GM23338 (cell line): ENCODE measurements at regions not wholly inside any gene's neighbourhood (a gene's known extent, or its start where the extent isn't known, plus 50 kb on each side); places are given as distances from the start of the nearest gene placed in this dataset.

Source experiments
- ATAC-seq: fragments of 200-7000 bp; cut with Tn5 transposase; 3 replicates; pipeline ENCODE4 v1.9.1; 2020
- DNase-seq: peaks from one replicate; pipeline ENCODE4 v3.0.0-alpha.2; 2015; ENCODE audit warnings: low spot score
- H2AFZ ChIP-seq: fragments of 200-600 bp; sonication (generic); 2 replicates; pipeline ENCODE4 v1.8.0; 2016; ENCODE audit warnings: antibody characterized with exemption, mild to moderate bottlenecking, moderate library complexity
- H3F3A ChIP-seq: fragments of 200-600 bp; sonication (generic); replicated peaks from 2 replicates; pipeline ENCODE4 v1.8.0; 2017; ENCODE audit warnings: antibody characterized with exemption, mixed run types, low read depth
- H3K27ac ChIP-seq: fragments of 200-600 bp; sonication (generic); 2 replicates; pipeline ENCODE4 v1.6.1; 2016; ENCODE audit warnings: low read depth
- H3K27me3 ChIP-seq: fragments of 200-600 bp; sonication (generic); 2 replicates; pipeline ENCODE4 v1.8.0; 2016; ENCODE audit warnings: mild to moderate bottlenecking, mixed run types, moderate library complexity; ENCODE audit not compliant: insufficient read depth
- H3K36me3 ChIP-seq: fragments of 200-600 bp; sonication (generic); 2 replicates; pipeline ENCODE4 v1.8.0; 2016; ENCODE audit warnings: mild to moderate bottlenecking; ENCODE audit not compliant: insufficient read depth
- H3K4me1 ChIP-seq: fragments of 200-600 bp; sonication (generic); 2 replicates; pipeline ENCODE4 v1.8.0; 2016; ENCODE audit warnings: mild to moderate bottlenecking, moderate library complexity; ENCODE audit not compliant: insufficient read depth
- H3K4me2 ChIP-seq: fragments of 200-600 bp; sonication (generic); 2 replicates; pipeline ENCODE4 v1.7.1; 2017; ENCODE audit warnings: mixed run types
- H3K4me3 ChIP-seq: fragments of 200-600 bp; sonication (generic); 2 replicates; pipeline ENCODE4 v1.6.1; 2016; ENCODE audit warnings: mixed run types
- H3K79me2 ChIP-seq: fragments of 200-600 bp; sonication (generic); replicated peaks from 2 replicates; pipeline ENCODE4 v1.8.0; 2017; ENCODE audit warnings: mild to moderate bottlenecking; ENCODE audit not compliant: insufficient read depth
- H3K9me2 ChIP-seq: fragments of 200-600 bp; sonication (generic); 2 replicates; pipeline ENCODE4 v1.8.0; 2017; ENCODE audit not compliant: insufficient read depth
- H4K20me1 ChIP-seq: fragments of 200-600 bp; sonication (generic); replicated peaks from 2 replicates; pipeline ENCODE4 v1.8.0; 2017; ENCODE audit warnings: mild to moderate bottlenecking; ENCODE audit not compliant: insufficient read depth
- H3K27ac Mint-ChIP-seq: 2 replicates; pipeline ENCODE4 v1.8.0; 2020; ENCODE audit warnings: inconsistent platforms, mild to moderate bottlenecking, moderate library complexity, mixed read lengths
- H3K27me3 Mint-ChIP-seq: 3 replicates; pipeline ENCODE4 v1.8.0; 2022; ENCODE audit warnings: low read depth, mild to moderate bottlenecking, moderate library complexity, mixed read lengths, inconsistent platforms; ENCODE audit not compliant: insufficient read depth, poor library complexity
- H3K36me3 Mint-ChIP-seq: 3 replicates; pipeline ENCODE4 v1.8.0; 2021; ENCODE audit warnings: low read depth, mild to moderate bottlenecking, inconsistent platforms, moderate library complexity, mixed read lengths
- H3K4me1 Mint-ChIP-seq: 3 replicates; pipeline ENCODE4 v1.8.0; 2020; ENCODE audit warnings: mild to moderate bottlenecking, inconsistent platforms, mixed read lengths
- H3K4me3 Mint-ChIP-seq: 3 replicates; pipeline ENCODE4 v1.8.0; 2021; ENCODE audit warnings: moderate library complexity, mild to moderate bottlenecking, inconsistent platforms, mixed read lengths
- H3K9me3 Mint-ChIP-seq: 3 replicates; pipeline ENCODE4 v1.8.0; 2020; ENCODE audit warnings: moderate library complexity, mild to moderate bottlenecking, inconsistent platforms, mixed read lengths
- CREB1 ChIP-seq: fragments of 250-450 bp; sonication (Bioruptor Pico); IDR thresholded peaks from 2 replicates; pipeline ENCODE4 v1.5.0; 2020; ENCODE audit warnings: low read depth, mild to moderate bottlenecking, moderate library complexity
- CTCF ChIP-seq, 2 experiments: fragments of 200-600 bp in 1 of 2; sonication (generic) in 1 of 2; conservative IDR thresholded peaks; 2 replicates each; pipeline versions ENCODE4 v1.5.1 to v1.6.1; 2016 to 2017; ENCODE audit warnings: antibody characterized with exemption in 2 of 2, low read depth in 2 of 2, mild to moderate bottlenecking in 2 of 2, moderate library complexity in 1 of 2
- EZH2 ChIP-seq: fragments of 200-600 bp; sonication (generic); IDR thresholded peaks from one replicate; pipeline ENCODE4 v1.8.0; 2017; ENCODE audit warnings: antibody characterized with exemption, mild to moderate bottlenecking, low read depth; ENCODE audit not compliant: unreplicated experiment
- EZH2phosphoT487 ChIP-seq: fragments of 200-600 bp; sonication (generic); IDR thresholded peaks from one replicate; pipeline ENCODE4 v1.8.1; 2018; ENCODE audit warnings: antibody characterized with exemption; ENCODE audit not compliant: unreplicated experiment
- JUNB ChIP-seq: IDR thresholded peaks from one replicate; pipeline ENCODE4 v1.6.1; 2016; ENCODE audit warnings: antibody characterized with exemption; ENCODE audit not compliant: unreplicated experiment
- POLR2AphosphoS5 ChIP-seq: IDR thresholded peaks from 2 replicates; pipeline ENCODE4 v1.6.1; 2016; ENCODE audit warnings: antibody characterized with exemption, low read depth
- STAT1 ChIP-seq: IDR thresholded peaks from one replicate; pipeline ENCODE4 v1.6.1; 2016; ENCODE audit warnings: antibody characterized with exemption; ENCODE audit not compliant: unreplicated experiment
- ZNF114 ChIP-seq: fragments of 250-450 bp; sonication (Bioruptor Pico); IDR thresholded peaks from 2 replicates; pipeline ENCODE4 v1.5.0; 2020; ENCODE audit warnings: mild to moderate bottlenecking, moderate library complexity
- ZNF331 ChIP-seq: fragments of 250-450 bp; sonication (Bioruptor Pico); IDR thresholded peaks from 2 replicates; pipeline ENCODE4 v1.5.0; 2020; ENCODE audit warnings: low read depth, mild to moderate bottlenecking, moderate library complexity
- ZNF462 ChIP-seq: fragments of 250-450 bp; sonication (Bioruptor Pico); IDR thresholded peaks from 2 replicates; pipeline ENCODE4 v1.5.0; 2020; ENCODE audit warnings: mild to moderate bottlenecking, moderate library complexity
- TF ChIP-seq, protein P1 (sequence below): IDR thresholded peaks from 2 replicates; pipeline ENCODE4 v1.6.1; 2016; ENCODE audit warnings: antibody characterized with exemption
- TF ChIP-seq, protein P2 (sequence below): IDR thresholded peaks from one replicate; pipeline ENCODE4 v1.6.1; 2018; ENCODE audit warnings: antibody characterized with exemption; ENCODE audit not compliant: unreplicated experiment

- no peak for TF ChIP-seq POLR2AphosphoS5
Measured at GRCh38 chr12:86911973-86912372, 655.8 kb upstream of the MGAT4C start (continued).

GRCh38 chr12:86903159-86903558 is 647.0 kb upstream of the MGAT4C start:
- ATAC-seq (no peak), DNase-seq (no peak)
- H3K4me1 Mint-ChIP-seq = no peaks in the 10 kb centered on the region
- no peak overlapping the region for H2AFZ ChIP-seq
- no peak overlapping the region for H3K4me3 ChIP-seq
- H3K4me1 ChIP-seq = no peaks in the 10 kb centered on the region
- H4K20me1 ChIP-seq = no peaks in the 10 kb centered on the region
- H3K36me3 Mint-ChIP-seq = no peaks in the 10 kb centered on the region
- H3K27me3 ChIP-seq = no peaks in the 10 kb centered on the region
- H3K9me2 ChIP-seq = no peaks in the 10 kb centered on the region; the same call in 1 of the 2 replicates
- H3K4me2 ChIP-seq = no peak overlapping the region
- TF ChIP-seq EZH2phosphoT487 (no peak), EZH2 (no peak), CTCF (conservative IDR thresholded peaks at IDR 0.05; ENCODE audit: low read depth in 2 of 2) (no peak), JUNB (no peak), POLR2AphosphoS5 (no peak), STAT1 (no peak), CREB1 (no peak), ZNF114 (CRISPR knock-in tag) (no peak), ZNF331 (no peak), ZNF462 (CRISPR knock-in tag) (no peak)
- TF ChIP-seq, protein P1, sequence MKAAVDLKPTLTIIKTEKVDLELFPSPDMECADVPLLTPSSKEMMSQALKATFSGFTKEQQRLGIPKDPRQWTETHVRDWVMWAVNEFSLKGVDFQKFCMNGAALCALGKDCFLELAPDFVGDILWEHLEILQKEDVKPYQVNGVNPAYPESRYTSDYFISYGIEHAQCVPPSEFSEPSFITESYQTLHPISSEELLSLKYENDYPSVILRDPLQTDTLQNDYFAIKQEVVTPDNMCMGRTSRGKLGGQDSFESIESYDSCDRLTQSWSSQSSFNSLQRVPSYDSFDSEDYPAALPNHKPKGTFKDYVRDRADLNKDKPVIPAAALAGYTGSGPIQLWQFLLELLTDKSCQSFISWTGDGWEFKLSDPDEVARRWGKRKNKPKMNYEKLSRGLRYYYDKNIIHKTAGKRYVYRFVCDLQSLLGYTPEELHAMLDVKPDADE = no peak
- TF ChIP-seq, protein P2, sequence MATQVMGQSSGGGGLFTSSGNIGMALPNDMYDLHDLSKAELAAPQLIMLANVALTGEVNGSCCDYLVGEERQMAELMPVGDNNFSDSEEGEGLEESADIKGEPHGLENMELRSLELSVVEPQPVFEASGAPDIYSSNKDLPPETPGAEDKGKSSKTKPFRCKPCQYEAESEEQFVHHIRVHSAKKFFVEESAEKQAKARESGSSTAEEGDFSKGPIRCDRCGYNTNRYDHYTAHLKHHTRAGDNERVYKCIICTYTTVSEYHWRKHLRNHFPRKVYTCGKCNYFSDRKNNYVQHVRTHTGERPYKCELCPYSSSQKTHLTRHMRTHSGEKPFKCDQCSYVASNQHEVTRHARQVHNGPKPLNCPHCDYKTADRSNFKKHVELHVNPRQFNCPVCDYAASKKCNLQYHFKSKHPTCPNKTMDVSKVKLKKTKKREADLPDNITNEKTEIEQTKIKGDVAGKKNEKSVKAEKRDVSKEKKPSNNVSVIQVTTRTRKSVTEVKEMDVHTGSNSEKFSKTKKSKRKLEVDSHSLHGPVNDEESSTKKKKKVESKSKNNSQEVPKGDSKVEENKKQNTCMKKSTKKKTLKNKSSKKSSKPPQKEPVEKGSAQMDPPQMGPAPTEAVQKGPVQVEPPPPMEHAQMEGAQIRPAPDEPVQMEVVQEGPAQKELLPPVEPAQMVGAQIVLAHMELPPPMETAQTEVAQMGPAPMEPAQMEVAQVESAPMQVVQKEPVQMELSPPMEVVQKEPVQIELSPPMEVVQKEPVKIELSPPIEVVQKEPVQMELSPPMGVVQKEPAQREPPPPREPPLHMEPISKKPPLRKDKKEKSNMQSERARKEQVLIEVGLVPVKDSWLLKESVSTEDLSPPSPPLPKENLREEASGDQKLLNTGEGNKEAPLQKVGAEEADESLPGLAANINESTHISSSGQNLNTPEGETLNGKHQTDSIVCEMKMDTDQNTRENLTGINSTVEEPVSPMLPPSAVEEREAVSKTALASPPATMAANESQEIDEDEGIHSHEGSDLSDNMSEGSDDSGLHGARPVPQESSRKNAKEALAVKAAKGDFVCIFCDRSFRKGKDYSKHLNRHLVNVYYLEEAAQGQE = no peak
- H3F3A ChIP-seq = no peaks in the 10 kb centered on the region
- no peaks in the 10 kb centered on the region for H3K36me3 ChIP-seq
- H3K4me3 Mint-ChIP-seq = no peak overlapping the region
- no peaks in the 10 kb centered on the region for H3K79me2 ChIP-seq
- H3K27me3 Mint-ChIP-seq = no peaks in the 10 kb centered on the region
- no peaks in the 10 kb centered on the region for H3K9me3 Mint-ChIP-seq
- H3K27ac ChIP-seq = no peak overlapping the region
- H3K27ac Mint-ChIP-seq = no peak overlapping the region
